ENCODE measurements at regions not wholly inside any gene's neighbourhood (a gene's known extent, or its start where the extent isn't known, plus 50 kb on each side); places are given as distances from the start of the nearest gene placed in this dataset.
A peak's percentile ranks its signal among the peaks of the same experiment; 100 is the strongest.

GRCh38 chr13:50352720-50353480 lies 337.7 kb downstream of the KCNRG start:
- TF ChIP-seq EP300 (IDR thresholded peaks at IDR 0.05) (no peak), POLR2A (IDR thresholded peaks at IDR 0.05) (no peak), POLR2AphosphoS5 (IDR thresholded peaks at IDR 0.05) (no peak), CTCF (IDR thresholded peaks at IDR 0.05) (no peak)
- Histone ChIP-seq H3K4me3 (no peak overlapping the region), H3K4me1 (peaks cover 11 to 16% (median 15%) of the 10 kb centered on the region in 4 donors), H3K9me3 (no peaks in the 10 kb centered on the region), H3K36me3 (no peaks in the 10 kb centered on the region), H3K27ac (no peak overlapping the region), H3K27me3 (no peaks in the 10 kb centered on the region)
- no peak for ATAC-seq (ENCODE audit: low FRiP score in 2 of 2)
- 45 to 97% methylated on average over 2 of the region's 2 CpGs for WGBS, 2 donors
- DNase-seq = no peak

GRCh38 chr13:50353651-50354415 lies 338.6 kb downstream of the KCNRG start:
- H3K36me3 ChIP-seq = no peaks in the 10 kb centered on the region
- DNase-seq = no peak
- no peak overlapping the region for H3K27ac ChIP-seq
- ATAC-seq (ENCODE audit: low FRiP score in 2 of 2) = peak in 1 of 2 donors; percentile 58
- H3K4me3 ChIP-seq = no peak overlapping the region
- H3K4me1 ChIP-seq = peaks cover 21 to 24% (median 23%) of the 10 kb centered on the region in 4 donors
- no peaks in the 10 kb centered on the region for H3K9me3 ChIP-seq
- no peaks in the 10 kb centered on the region for H3K27me3 ChIP-seq
- TF ChIP-seq CTCF (IDR thresholded peaks at IDR 0.05) (no peak), EP300 (IDR thresholded peaks at IDR 0.05) (no peak), POLR2A (IDR thresholded peaks at IDR 0.05) (no peak), POLR2AphosphoS5 (IDR thresholded peaks at IDR 0.05) (no peak)
- WGBS, 2 donors = 67 to 69% methylated on average over 3 of the region's 3 CpGs

GRCh38 chr13:50355797-50356196 lies 340.6 kb downstream of the KCNRG start:
- ATAC-seq (ENCODE audit: low FRiP score in 2 of 2) (no peak), DNase-seq (no peak)
- Histone ChIP-seq H3K27ac (no peak overlapping the region), H3K27me3 (no peaks in the 10 kb centered on the region), H3K4me3 (no peak overlapping the region), H3K9me3 (no peaks in the 10 kb centered on the region), H3K4me1 (peaks cover 22 to 27% (median 23%) of the 10 kb centered on the region in 4 donors), H3K36me3 (no peaks in the 10 kb centered on the region)
- 85 to 93% methylated on average over 4 of the region's 4 CpGs for WGBS, 2 donors
- no peak for TF ChIP-seq EP300 (IDR thresholded peaks at IDR 0.05)
- no peak for TF ChIP-seq CTCF (IDR thresholded peaks at IDR 0.05)
- TF ChIP-seq POLR2A (IDR thresholded peaks at IDR 0.05) = no peak
- TF ChIP-seq POLR2AphosphoS5 (IDR thresholded peaks at IDR 0.05) = no peak

- Histone ChIP-seq H3K27ac (peak overlapping the region in 2 of 4 donors; percentile 32 to 57), H3K9me3 (no peaks in the 10 kb centered on the region), H3K36me3 (no peaks in the 10 kb centered on the region), H3K4me1 (peaks cover 22 to 32% (median 27%) of the 10 kb centered on the region in 4 donors), H3K4me3 (no peak overlapping the region), H3K27me3 (no peaks in the 10 kb centered on the region)
- ATAC-seq (ENCODE audit: low FRiP score in 2 of 2) = no peak
- no peak for TF ChIP-seq POLR2AphosphoS5 (IDR thresholded peaks at IDR 0.05)
- no peak for TF ChIP-seq EP300 (IDR thresholded peaks at IDR 0.05)
- TF ChIP-seq CTCF (IDR thresholded peaks at IDR 0.05) = no peak
- DNase-seq = no peak
Observed at GRCh38 chr13:50357136-50357535, 341.9 kb downstream of the KCNRG start.
